G401.6 (cell line): ENCODE measurements at regions not wholly inside any gene's neighbourhood (a gene's known extent, or its start where the extent isn't known, plus 50 kb on each side); places are given as distances from the start of the nearest gene placed in this dataset.

Source experiments
- FAIRE-seq: peaks from 2 replicates; lab custom pipeline; 2012; peaks lifted over from hg19 to GRCh38; lab: Jason Lieb, UNC

- no peak for FAIRE-seq
Observed at GRCh38 chr16:64892835-64893785, 228.8 kb downstream of the CDH11 start.

DNA sequence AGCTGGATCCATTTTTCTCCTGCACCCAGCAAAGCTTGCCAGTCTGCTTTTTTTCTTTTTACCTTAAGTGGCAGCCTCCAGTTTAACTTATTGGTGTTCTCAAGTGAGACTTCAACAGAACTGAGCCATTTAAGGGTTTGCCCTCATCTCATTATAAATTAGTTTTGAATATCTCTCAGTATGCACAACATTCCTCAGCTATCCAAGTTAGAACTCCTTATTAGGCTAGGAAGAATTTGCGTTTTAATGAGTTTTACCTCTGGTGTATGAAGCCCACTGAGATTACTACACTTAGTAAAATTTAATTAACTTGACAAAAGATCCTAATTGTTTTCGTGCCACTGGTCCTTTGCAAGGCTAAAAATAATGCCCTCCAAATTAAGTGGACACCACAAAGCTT, 232.4 kb downstream of the CDH11 start:
- no peak for FAIRE-seq

- FAIRE-seq = no peak
Observed at GRCh38 chr16:64887651-64888050, 234.2 kb downstream of the CDH11 start.

DNA sequence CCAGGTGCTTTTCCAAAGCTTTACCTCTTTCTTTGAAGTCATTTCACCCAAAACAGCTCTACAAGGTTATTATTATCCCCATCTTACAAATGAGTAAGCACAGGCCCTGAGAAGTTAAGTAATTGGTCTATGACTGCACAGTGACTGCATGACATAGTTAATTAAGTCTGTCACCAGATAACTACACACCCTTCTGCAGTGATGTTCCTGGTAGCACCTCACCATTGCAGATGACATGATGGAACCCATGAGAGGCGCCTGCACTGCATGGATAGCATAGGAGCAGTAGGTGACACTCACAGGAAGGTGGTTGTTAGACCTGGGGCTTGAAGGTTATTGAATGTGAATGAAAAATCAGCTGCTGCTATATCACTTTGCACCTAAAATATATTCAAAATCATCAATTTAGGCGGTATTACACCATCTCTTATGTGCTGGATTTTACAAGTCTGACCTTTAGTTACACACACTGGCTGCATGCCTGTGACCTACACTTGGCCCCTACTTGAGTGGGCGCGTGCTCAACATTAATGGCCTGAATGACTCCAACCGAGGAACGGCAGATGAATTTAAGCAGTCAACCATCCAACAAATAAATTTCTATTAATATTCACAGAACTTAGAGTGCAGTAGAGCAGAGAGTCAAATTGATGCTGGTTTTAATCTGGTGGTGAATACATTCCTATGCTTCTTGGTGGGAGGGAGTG, 239.6 kb downstream of the CDH11 start:
- FAIRE-seq = no peak

DNA sequence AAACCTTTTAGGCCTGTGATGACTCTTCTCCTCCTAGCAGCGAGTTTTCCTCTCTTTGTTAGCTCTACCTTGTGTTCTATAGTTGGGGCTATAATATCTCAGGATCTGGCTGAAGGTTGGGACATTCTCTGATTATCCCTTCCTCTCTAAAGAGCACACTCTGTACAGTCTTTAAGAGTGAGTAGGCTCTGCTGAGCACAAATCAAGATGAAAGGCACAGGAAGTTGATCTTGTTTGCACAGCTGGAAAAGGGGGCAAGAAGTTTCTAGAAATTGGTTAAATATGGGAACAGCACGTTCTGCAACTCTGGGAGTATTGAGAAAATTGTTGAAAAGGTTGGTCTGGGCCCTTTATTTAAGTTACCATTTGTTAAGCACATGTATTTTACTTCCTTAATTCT, 240.9 kb downstream of the CDH11 start:
- FAIRE-seq = no peak

DNA sequence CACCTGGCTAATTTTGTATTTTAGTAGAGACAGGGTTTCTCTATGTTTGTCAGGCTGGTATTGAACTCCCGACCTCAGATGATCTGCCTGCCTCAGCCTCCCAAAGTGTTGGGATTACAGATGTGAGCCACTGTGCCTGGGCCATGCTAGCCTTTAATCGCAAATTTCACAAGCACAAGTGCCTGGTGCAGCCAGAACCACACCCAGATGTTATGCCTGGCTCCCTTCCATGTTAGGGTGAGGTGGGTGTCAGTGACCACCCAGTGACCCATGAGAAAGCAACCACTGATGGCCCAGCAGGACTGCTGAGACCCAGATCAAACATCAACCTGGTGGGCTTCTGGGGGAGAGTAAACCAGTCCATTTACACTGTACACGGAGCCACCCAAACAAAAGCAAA, 241.9 kb downstream of the CDH11 start:
- FAIRE-seq = no peak

- no peak for FAIRE-seq
Observed at GRCh38 chr16:64878940-64879339, 242.9 kb downstream of the CDH11 start.

GRCh38 chr16:64872101-64872500, 249.8 kb downstream of the CDH11 start:
- no peak for FAIRE-seq

DNA sequence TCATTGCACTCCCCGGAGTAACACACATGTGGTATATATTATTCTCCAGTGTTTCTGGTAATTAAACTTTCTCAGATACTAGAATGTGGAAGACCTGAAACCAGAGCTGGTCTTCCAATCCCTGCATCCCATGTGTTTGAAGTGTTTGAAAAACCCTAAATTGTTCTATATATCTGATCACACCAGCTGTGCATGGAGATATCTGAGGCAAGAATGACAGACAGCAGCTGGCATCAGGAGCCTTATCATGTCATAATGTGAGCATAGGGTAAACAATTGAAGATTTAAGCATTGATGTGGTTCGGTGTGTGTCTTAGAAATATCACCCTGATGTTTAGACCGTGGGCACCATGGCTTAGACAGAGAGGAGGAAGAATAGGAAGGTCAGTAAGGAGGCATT, 251.0 kb downstream of the CDH11 start:
- no peak for FAIRE-seq

- no peak for FAIRE-seq
Observed at GRCh38 chr16:64869781-64870180, 252.1 kb downstream of the CDH11 start.

GRCh38 chr16:64866021-64866420, 255.8 kb downstream of the CDH11 start:
- FAIRE-seq = no peak

DNA sequence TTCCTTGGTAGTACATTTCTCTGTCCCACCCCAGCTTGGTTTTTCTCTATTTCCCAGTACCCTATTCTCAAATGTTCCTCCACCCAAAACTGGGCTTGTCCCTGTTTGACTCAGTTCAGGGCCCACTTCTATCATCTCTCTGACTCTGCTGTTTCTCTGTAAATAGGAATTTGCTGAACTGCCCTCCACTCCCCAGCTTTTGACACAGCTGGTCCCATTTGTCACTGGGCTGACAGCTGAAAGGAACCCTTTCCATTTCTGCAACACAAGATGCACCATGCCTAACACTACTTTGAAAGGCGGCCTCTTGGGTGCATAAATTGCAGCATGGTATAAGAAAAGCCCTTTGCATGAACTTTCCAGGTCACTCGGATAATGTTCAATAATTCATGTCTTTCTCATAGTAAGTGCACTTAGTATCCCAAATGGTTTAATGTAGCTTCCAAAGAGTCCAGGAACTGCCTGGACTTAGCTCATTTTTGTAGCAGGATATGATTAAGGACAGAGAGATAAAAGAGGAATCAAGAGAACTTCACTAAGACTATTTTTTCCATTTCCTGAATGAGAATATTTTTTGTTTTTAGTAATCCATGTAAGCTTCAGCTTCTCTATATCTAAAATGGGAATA, 256.7 kb downstream of the CDH11 start:
- FAIRE-seq = no peak

DNA sequence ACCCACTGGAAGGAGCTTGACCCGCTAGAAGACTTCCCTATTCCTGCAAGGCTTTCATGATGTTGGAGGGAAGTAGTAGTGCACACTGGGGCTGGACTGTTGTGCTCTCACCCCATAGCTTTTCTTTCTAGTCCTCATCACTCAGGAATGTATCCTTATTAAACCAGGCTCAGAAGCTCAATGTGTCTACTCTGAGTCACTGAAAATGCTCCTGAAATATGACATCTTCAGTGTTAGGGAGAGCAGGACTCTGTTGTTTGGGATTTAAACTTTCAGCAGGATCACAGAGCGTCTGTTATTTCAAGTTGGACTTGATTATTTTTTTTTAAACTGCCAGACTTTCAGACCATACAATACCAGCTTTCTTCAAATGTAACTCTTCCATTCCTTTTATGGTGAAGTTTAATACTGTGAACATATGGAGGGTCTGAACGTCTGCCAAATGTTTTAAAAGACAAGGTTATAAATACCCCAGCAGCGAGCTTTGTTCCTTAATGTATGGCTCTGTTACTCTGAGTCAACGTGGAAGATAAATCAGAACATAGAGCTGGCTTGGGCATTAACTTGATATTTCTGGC, 257.5 kb downstream of the CDH11 start:
- FAIRE-seq = no peak

- FAIRE-seq = no peak
Observed at GRCh38 chr16:64858076-64858475, 263.8 kb downstream of the CDH11 start.

DNA sequence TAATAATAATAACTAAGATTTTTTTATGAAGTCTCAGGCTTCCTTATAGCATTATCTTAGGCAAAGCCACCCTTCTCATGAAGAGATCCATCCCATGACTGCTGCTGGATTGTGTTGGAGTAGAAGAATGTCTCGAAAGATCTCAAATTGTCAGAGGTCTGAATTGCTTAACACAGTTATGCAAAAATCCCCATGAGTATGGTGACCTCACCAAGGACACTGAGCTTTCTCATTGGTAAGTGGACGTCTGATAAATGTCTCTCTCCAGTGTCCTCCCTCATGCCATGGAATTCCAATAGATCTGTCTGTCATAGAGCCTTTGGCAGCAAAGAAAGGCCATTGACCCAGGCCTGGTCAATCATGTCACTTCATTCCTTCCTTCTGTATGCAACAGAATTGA, 264.5 kb downstream of the CDH11 start:
- no peak for FAIRE-seq

- no peak for FAIRE-seq
Observed at GRCh38 chr16:64853551-64853950, 268.3 kb downstream of the CDH11 start.

- FAIRE-seq = no peak
Observed at GRCh38 chr16:64846966-64847365, 274.9 kb downstream of the CDH11 start.

DNA sequence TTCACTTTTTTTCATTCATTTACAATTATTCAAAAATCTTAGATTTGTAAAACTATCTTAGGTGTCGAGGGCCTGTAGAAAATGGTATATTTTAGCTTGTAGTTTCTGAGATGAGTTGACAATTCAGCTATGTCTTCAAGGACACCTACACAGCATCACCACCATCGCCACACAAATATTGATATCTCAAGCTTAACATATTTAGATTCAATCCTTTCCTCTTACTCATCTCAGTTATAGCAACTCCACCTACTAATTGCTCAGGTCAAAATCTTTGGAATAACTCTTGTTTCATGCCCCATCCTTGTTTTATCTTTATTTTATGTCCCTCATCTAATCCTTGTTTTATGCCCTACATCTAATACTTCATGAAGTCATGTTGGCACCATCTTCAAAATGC, 276.8 kb downstream of the CDH11 start:
- FAIRE-seq = no peak

GRCh38 chr16:64841482-64841881, 280.4 kb downstream of the CDH11 start:
- FAIRE-seq = no peak

DNA sequence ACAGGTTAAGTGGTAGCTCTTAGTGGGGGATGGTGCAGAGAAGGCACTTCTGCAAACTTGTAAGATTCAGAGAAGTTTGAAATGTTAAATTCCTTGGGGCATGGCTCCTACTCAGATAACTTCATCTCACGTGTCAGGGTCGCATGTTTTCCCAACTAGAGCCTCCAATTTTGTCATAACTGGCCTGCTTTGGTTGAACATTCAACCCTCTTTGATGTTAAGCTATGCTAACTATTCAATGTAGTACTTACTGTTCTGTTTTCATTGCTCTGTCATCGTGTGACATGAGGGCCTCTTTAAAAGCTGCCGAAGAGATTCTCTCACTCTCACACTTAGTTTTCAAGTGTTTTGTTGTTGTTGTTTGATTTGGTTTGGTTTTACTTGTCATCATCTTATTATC, 280.8 kb downstream of the CDH11 start:
- no peak for FAIRE-seq

GRCh38 chr16:64830653-64831052, 291.2 kb downstream of the CDH11 start:
- no peak for FAIRE-seq

DNA sequence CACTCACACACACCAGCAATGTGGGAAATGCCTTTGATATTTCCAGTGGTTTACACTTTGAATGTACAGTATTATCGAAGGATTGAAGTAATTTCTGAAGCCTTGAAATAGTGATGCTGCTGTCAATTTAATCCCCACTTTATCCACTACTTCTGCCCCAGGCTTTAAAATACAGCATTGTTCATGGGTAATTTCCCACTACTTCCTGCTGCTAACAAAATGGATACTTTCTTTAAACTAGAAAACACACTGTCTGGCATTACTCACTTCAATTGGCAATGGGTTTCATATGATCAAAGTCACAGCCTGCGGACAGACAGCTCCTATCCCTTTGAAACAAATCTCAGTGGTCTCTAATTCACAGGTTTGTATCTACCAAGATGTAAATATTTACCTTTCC, 292.2 kb downstream of the CDH11 start:
- no peak for FAIRE-seq

GRCh38 chr16:64826374-64826773, 295.5 kb downstream of the CDH11 start:
- FAIRE-seq = no peak
